ACC112 (cell line): ENCODE measurements at regions not wholly inside any gene's neighbourhood (a gene's known extent, or its start where the extent isn't known, plus 50 kb on each side); places are given as distances from the start of the nearest gene placed in this dataset.

Experiments used
- H2AFZ ChIP-seq: fragments of 200-600 bp; sonication (generic); one replicate; pipeline ENCODE4 v1.6.0; 2017; ENCODE audit warnings: antibody characterized with exemption, low read length; ENCODE audit not compliant: unreplicated experiment
- H3K27ac ChIP-seq: fragments of 200-600 bp; sonication (generic); 2 replicates; pipeline ENCODE4 v1.5.1; 2014; ENCODE audit warnings: low read depth, mild to moderate bottlenecking, antibody characterized with exemption, low read length, moderate library complexity
- H3K27me3 ChIP-seq: fragments of 200-600 bp; sonication (generic); 2 replicates; pipeline ENCODE4 v1.6.1; 2014; ENCODE audit warnings: mild to moderate bottlenecking, antibody characterized with exemption, low read length, moderate library complexity, mixed read lengths; ENCODE audit not compliant: insufficient read depth
- H3K36me3 ChIP-seq: fragments of 200-600 bp; sonication (generic); 2 replicates; pipeline ENCODE4 v1.6.1; 2016; ENCODE audit warnings: mild to moderate bottlenecking, antibody characterized with exemption, low read length, moderate library complexity, mixed read lengths; ENCODE audit not compliant: insufficient read depth
- H3K4me1 ChIP-seq: fragments of 200-600 bp; sonication (generic); one replicate; pipeline ENCODE4 v1.6.1; 2016; ENCODE audit warnings: low read length, mixed read lengths; ENCODE audit not compliant: insufficient read depth, unreplicated experiment, control insufficient read depth
- H3K4me3 ChIP-seq: fragments of 200-600 bp; sonication (generic); 2 replicates; pipeline ENCODE4 v1.5.1; 2014; ENCODE audit warnings: mild to moderate bottlenecking, low read depth, low read length
- H3K79me2 ChIP-seq: fragments of 200-600 bp; sonication (generic); one replicate; pipeline ENCODE4 v1.6.0; 2016; ENCODE audit warnings: low read length; ENCODE audit not compliant: control insufficient read depth, unreplicated experiment, insufficient read depth

DNA sequence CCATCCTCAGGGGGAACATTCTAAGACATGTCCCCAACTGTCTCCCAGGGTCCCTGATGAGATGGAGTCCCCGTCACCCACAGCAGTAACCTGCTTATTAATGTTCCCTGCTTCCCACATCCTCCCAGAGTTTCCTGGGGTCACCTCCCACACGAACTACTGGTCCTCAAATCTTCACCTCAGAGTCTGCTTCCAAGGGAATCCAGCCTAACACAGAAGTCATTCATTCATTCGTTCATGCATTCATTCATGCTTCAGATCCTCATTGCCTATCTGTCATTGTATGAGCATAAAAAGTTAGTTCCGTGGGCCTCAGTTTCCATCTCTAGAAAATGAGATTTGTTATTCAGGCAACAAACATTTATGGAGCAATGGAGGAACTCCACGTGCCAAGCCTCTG lies 516.2 kb downstream of the SHQ1 start:
- Histone ChIP-seq H3K27me3 (peaks cover 28% of the 10 kb centered on the region), H3K4me1 (peaks cover 6% of the 10 kb centered on the region), H3K79me2 (no peaks in the 10 kb centered on the region), H3K27ac (no peak overlapping the region), H2AFZ (no peak overlapping the region), H3K4me3 (no peak overlapping the region), H3K36me3 (no peaks in the 10 kb centered on the region)

DNA sequence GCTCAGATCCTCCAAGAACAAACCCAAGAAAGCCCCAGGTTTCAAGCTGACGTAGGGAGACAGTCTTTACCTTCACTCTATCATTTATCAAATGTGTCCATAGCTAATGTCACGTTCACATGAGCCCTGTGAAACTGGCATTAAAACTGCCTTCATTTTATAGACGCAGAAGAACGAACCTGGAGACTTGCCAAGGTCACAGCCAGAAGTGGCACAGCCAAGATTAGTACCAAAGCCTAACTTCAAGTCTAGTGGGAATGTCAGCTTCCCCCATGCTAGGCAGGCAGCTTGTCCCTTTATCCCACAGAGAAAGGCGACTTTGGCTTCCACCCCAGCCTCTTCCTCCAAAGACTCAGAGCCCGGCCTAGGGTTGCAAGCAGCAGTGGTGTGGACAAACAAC lies 517.2 kb downstream of the SHQ1 start:
- Histone ChIP-seq H3K79me2 (no peaks in the 10 kb centered on the region), H3K4me1 (no peaks in the 10 kb centered on the region), H3K36me3 (no peaks in the 10 kb centered on the region), H3K4me3 (no peak overlapping the region), H3K27ac (no peak overlapping the region), H3K27me3 (peaks cover 35% of the 10 kb centered on the region), H2AFZ (no peak overlapping the region)

DNA sequence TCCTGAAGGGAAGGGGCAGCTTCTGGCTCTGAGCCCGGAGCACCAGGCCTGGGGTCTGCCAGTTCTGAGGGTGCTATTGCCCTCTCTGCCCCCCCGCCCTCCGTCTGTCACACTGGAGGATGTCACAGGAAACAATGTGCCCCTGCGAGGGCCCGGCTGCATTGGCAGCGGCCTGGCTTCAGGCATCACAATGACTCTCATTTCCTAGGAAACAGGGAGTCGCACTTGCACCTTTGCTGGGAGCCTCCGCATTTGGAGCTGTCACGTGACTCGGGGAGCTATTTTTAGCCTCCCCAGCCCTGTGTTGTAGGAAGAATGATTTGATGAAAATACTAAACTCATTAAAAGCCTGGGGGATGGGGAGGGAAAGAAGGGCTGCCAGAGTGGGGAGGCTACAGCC lies 518.9 kb downstream of the SHQ1 start:
- H3K4me1 ChIP-seq, result no peaks in the 10 kb centered on the region
- no peak overlapping the region for H3K27ac ChIP-seq
- H3K4me3 ChIP-seq, result no peak overlapping the region
- no peaks in the 10 kb centered on the region for H3K79me2 ChIP-seq
- H3K36me3 ChIP-seq, result no peaks in the 10 kb centered on the region
- H3K27me3 ChIP-seq, result peaks cover 40% of the 10 kb centered on the region
- no peak overlapping the region for H2AFZ ChIP-seq

DNA sequence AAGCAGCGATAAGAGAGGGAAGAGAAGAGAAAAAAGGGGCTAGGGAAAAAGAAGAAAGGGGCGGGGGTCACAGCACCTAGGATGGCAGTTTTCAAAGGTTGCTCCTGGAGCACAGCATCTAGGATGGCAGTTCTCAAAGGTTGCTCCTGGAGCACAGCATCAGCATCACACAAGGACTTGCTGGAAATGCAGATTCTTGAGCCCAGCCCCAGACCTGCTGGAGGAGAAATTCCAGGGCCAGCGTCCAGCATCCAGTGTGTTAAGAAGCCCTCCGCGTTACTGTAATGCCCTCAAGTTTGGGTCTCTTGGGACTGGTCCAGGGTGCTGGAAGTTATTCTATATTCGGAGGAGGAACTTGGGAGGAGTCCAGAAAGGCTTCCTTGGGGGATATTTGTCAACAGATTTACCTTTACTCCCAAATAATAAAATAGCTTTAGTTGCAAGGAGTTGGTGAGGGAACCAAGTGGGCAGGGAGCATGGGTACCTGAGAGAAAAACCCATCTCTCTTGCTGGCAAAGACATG lies 519.4 kb downstream of the SHQ1 start:
- Histone ChIP-seq H3K27ac (no peak overlapping the region), H2AFZ (no peak overlapping the region), H3K4me1 (no peaks in the 10 kb centered on the region), H3K36me3 (no peaks in the 10 kb centered on the region), H3K4me3 (no peak overlapping the region), H3K79me2 (no peaks in the 10 kb centered on the region), H3K27me3 (peaks cover 40% of the 10 kb centered on the region)

DNA sequence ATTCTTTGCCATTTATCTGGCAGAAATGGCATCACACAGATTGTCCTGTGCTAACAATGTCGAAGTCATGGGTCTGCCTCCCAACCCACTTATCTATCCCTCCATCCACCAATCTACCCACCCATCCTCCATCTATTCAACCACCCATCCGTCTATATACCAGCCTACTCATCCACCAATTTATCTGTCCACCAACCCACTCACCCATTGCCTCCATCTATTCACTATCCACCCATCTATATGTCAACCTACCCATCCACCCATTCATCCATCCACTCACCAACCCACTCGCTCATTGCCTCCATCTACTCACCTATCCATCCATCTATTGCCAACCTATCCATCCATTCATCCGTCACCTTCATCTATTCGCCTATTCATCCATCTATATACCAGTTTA lies 521.2 kb downstream of the SHQ1 start:
- peaks cover 40% of the 10 kb centered on the region for H3K27me3 ChIP-seq
- no peak overlapping the region for H2AFZ ChIP-seq
- H3K36me3 ChIP-seq, result no peaks in the 10 kb centered on the region
- no peak overlapping the region for H3K4me3 ChIP-seq
- H3K79me2 ChIP-seq, result no peaks in the 10 kb centered on the region
- no peaks in the 10 kb centered on the region for H3K4me1 ChIP-seq
- H3K27ac ChIP-seq, result no peak overlapping the region

DNA sequence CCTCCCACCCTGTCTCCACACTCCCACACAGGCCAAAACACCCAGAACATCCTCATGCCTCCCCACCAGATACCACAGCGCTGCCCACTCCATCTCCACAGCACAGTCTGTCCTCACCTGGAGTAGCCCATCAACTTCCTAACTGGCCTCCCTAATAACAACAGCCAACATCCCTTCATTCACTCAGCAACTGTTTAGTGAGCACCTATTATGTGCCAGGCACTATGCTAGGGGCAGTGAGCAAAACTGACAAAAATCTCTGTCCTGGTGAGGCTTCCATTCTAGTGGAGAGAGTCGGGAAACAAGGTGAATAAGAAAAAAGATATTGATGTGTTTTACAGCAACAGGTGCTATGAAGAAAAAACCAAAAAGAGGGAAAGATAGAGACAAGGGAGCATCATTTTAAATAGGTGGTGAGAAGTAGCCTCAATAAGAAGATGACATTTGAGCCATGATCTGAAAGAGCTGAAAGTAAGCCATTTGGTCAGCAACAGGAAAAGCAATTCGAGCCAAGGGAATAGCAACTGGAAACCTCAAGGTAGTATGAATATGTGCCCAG lies 523.9 kb downstream of the SHQ1 start:
- Histone ChIP-seq H3K36me3 (no peaks in the 10 kb centered on the region), H3K79me2 (no peaks in the 10 kb centered on the region)

DNA sequence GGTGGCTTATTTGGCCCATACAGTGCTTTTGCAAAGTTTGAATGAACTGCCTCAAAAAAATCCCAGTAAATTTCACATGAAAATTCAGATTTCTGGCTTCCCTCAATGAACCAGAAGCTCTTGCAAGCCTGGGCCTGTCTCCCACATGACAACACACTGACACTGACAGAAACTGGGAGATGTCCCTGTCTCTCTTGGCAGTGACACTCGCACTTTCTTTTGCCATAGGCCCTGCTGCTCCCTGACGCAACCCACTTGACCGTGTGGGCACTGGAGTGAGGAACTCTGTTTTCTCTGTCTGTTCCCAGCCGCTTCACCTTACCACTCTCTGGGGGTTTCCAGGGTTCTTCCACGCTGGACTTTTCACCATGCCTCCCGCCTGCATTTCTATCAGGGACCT lies 524.5 kb downstream of the SHQ1 start:
- H3K36me3 ChIP-seq, result no peaks in the 10 kb centered on the region
- peaks cover 28% of the 10 kb centered on the region; the same call in 1 of the 2 replicates for H3K27me3 ChIP-seq
- no peaks in the 10 kb centered on the region for H3K79me2 ChIP-seq
- H3K27ac ChIP-seq, result no peak overlapping the region
- H2AFZ ChIP-seq, result no peak overlapping the region
- H3K4me1 ChIP-seq, result peaks cover 7% of the 10 kb centered on the region
- H3K4me3 ChIP-seq, result no peak overlapping the region

More for the DNA sequence above, 523.9 kb downstream of the SHQ1 start:
- Histone ChIP-seq H3K4me3 (no peak overlapping the region), H3K27ac (no peak overlapping the region), H2AFZ (no peak overlapping the region), H3K27me3 (peaks cover 31% of the 10 kb centered on the region; the same call in 1 of the 2 replicates), H3K4me1 (peaks cover 2% of the 10 kb centered on the region)

DNA sequence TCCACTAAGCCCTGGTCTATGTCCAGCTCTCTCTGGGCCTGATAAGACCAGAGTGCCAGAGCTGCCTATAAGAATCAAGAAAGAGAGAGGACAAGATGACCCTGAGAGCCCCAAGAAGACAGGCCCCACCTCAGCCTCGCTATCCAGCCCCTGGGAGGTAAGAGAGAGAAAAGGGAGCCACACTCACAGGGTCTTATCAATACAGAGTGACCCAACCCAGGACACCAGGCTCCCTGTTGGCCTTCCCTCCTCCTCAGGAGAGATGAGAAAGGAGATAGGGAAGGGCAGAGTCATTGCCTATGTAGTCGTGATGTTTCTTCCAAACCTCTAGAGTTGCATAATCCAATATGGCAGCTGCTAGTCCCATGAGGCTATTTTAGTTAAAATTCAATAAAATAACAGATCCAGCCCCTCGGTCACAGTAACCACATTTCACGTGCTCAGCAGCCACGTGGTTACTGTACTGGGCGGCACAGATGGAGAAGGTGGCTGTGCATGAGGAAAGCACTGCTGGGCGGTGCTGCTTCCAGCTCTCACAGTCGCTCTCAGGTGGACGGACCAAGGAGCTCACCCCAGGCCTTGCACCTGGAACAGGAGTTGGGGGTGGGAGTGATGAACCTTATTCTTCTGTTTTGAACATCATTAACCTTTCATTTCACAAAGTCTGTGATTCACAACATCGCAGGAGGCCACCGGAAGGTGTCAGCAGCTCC lies 525.8 kb downstream of the SHQ1 start:
- Histone ChIP-seq H3K79me2 (no peaks in the 10 kb centered on the region), H3K4me3 (no peak overlapping the region), H3K4me1 (peaks cover 8% of the 10 kb centered on the region), H2AFZ (no peak overlapping the region), H3K27ac (no peak overlapping the region), H3K36me3 (no peaks in the 10 kb centered on the region), H3K27me3 (peaks cover 15% of the 10 kb centered on the region; the same call in 1 of the 2 replicates)

DNA sequence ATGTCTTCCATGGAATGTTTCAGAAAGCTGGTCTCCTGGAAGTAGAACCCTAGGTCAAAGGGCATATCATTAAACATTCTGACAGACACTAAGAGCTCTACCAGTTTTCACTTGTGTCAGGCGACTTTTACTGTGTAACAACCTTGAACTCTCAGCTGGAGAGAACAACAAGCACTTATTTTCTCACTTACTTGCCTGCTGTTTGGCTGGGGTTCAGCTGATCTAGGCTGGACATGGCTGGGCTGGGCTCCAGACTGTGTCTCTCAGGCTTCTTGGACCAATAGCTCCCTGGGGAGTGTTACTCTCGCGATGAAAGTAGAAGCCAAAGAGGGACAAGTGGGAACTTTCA lies 527.3 kb downstream of the SHQ1 start:
- H3K27me3 ChIP-seq, result peaks cover 5% of the 10 kb centered on the region; the same call in 1 of the 2 replicates

DNA sequence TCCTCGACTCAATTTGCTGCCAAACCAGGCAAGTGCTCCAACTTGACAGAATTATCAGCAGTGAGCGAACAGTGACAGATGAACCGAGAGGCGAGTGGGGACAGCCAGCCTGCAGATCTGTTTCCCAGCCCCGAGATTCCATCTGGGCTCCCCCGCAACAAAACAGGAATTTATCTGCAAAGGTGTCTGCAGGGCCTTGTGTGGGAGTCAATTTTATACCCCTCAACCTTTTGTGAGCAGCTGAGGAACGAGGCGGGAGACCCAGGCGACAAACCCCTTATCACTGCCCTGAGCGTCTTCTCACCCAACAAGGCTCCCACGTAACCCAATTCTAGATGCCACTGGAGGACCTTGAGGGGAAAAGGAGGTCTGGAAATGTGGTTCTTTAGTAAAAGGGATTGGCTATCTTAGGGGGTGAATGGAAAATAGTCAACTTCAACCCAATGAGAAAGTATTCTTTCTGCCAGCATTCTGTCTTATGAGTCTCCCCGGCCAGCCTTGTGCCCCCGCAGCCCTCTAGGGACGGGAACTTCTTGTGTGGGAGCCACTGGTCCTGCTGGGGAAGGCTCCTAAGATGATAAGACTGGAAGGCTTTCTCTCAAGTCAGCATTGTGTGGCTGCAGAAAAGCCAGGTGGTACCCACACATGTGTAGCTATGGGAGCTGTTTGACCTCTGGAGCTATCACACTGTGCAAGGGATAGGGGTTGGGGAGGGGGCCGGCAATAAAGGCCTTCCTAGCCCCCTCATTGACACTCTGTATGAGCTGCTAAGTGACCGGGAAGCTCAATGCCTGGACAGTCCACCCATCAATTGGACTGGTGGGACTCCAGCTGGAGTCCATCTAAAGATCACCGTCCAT lies 527.9 kb downstream of the SHQ1 start:
- peaks cover 8% of the 10 kb centered on the region for H3K4me1 ChIP-seq
- no peak overlapping the region for H3K27ac ChIP-seq
- no peaks in the 10 kb centered on the region for H3K79me2 ChIP-seq
- H3K27me3 ChIP-seq, result peaks cover 2% of the 10 kb centered on the region; the same call in 1 of the 2 replicates
- no peak overlapping the region for H2AFZ ChIP-seq
- no peaks in the 10 kb centered on the region for H3K36me3 ChIP-seq
- no peak overlapping the region for H3K4me3 ChIP-seq

More for the DNA sequence above, 527.3 kb downstream of the SHQ1 start:
- H3K36me3 ChIP-seq, result no peaks in the 10 kb centered on the region
- no peak overlapping the region for H3K27ac ChIP-seq
- no peak overlapping the region for H2AFZ ChIP-seq
- H3K4me1 ChIP-seq, result peaks cover 8% of the 10 kb centered on the region
- no peaks in the 10 kb centered on the region for H3K79me2 ChIP-seq
- no peak overlapping the region for H3K4me3 ChIP-seq
